Fibroblast of the aortic adventitia (primary cell): ENCODE measurements at regions not wholly inside any gene's neighbourhood (a gene's known extent, or its start where the extent isn't known, plus 50 kb on each side); places are given as distances from the start of the nearest gene placed in this dataset.

Source experiments
- DNase-seq: peaks from one replicate; pipeline ENCODE4 v3.0.0-alpha.2; 2010; ENCODE audit warnings: low read depth
- H3K4me3 ChIP-seq: 2 replicates; pipeline ENCODE4 v1.5.1; 2011; ENCODE audit warnings: low read depth, mild to moderate bottlenecking, control low read depth, low read length, moderate library complexity
- TF ChIP-seq, protein P1 (sequence below): IDR thresholded peaks from 2 replicates; pipeline ENCODE4 v1.5.1; 2011; ENCODE audit warnings: mild to moderate bottlenecking, low read length, control low read depth, inconsistent platforms; ENCODE audit not compliant: insufficient read depth

DNA sequence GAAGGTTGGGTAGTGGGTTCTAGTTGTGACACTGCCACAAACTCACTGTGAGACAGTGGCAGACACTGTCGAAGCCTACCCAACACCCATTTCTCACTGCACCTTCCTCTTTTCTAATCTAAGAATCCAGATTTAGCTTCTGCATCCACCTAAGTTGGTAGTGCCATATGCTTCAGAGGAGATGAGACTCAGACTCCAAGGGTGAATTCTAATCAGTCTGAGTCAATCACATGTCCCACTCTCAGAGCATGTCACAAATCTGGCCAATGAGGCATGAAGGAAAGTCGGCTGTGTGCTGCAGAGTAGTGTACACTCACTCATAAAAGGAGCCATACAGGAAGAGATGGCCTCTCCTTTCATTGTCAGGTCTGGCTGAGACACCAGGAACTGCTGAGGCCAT lies 102.1 kb upstream of the RAP1B start:
- TF ChIP-seq, protein P1, sequence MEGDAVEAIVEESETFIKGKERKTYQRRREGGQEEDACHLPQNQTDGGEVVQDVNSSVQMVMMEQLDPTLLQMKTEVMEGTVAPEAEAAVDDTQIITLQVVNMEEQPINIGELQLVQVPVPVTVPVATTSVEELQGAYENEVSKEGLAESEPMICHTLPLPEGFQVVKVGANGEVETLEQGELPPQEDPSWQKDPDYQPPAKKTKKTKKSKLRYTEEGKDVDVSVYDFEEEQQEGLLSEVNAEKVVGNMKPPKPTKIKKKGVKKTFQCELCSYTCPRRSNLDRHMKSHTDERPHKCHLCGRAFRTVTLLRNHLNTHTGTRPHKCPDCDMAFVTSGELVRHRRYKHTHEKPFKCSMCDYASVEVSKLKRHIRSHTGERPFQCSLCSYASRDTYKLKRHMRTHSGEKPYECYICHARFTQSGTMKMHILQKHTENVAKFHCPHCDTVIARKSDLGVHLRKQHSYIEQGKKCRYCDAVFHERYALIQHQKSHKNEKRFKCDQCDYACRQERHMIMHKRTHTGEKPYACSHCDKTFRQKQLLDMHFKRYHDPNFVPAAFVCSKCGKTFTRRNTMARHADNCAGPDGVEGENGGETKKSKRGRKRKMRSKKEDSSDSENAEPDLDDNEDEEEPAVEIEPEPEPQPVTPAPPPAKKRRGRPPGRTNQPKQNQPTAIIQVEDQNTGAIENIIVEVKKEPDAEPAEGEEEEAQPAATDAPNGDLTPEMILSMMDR: no peak
- no peak overlapping the region for H3K4me3 ChIP-seq
- DNase-seq: no peak

- TF ChIP-seq, protein P1: no peak
- no peak overlapping the region for H3K4me3 ChIP-seq
- no peak for DNase-seq
These were observed 101.5 kb upstream of the RAP1B start for GRCh38 chr12:68509242-68509641.

GRCh38 chr12:68510397-68510796 lies 100.3 kb upstream of the RAP1B start:
- no peak overlapping the region for H3K4me3 ChIP-seq
- TF ChIP-seq, protein P1: no peak
- DNase-seq: no peak

DNA sequence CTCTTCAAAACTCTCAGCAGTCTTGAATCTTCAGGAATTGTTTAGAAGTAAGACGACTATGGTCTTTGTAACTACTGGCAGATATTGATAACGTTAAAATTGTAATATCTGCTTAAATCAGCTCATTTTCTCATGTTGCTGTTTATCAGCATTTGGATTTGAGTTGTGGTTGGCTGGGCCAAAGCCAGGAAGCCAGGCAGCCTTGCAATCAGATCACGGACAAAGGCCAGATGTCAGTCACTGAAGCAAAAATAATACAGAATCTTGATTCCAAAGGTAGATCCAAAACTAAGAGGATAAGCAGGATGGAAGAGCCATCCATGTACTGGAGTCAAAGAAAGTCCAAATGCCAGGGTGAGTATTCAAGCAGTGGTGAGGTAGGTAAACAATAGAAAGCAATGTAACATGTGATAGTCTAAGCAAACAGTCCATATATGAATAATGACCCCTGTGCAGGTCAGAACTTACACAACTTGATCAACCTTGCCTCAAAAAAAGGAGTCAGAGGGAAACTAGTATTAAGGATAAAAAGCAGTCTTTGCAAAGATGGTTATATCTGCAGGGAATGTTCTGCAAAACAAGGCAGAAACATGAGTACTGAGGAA lies 95.8 kb upstream of the RAP1B start:
- TF ChIP-seq, protein P1: no peak
- DNase-seq: no peak

GRCh38 chr12:68515793-68516192 lies 94.9 kb upstream of the RAP1B start:
- no peak overlapping the region for H3K4me3 ChIP-seq
- TF ChIP-seq, protein P1: no peak
- no peak for DNase-seq

More for the DNA sequence above, 95.8 kb upstream of the RAP1B start:
- no peak overlapping the region for H3K4me3 ChIP-seq

DNA sequence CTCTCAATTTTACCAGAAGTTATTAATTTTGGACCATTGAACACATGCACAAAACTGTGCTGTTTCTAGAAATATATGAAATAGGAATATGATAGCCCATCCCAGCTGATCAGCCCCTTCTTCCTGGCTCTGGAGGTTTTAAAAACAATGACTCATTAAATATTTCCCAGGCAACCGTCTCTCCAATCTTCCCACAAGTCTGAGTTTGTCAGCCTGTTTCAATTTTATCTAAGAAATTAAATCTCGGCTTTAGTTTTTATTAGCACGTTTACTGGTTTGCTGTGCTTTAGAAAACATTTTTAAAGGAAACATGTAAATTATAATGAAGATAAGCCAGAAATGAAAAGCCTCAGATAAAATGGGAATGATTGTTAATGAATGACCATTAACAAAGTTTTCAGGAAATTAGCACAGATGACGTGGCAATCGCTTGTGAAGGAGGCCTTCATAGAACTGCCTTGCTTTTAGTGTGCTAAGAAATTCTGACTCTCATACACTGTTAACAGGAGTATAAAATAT lies 89.3 kb upstream of the RAP1B start:
- TF ChIP-seq, protein P1: no peak
- peak; percentile 82 for DNase-seq
- no peak overlapping the region for H3K4me3 ChIP-seq
